ENCODE measurements at regions not wholly inside any gene's neighbourhood (a gene's known extent, or its start where the extent isn't known, plus 50 kb on each side); places are given as distances from the start of the nearest gene placed in this dataset.

GRCh38 chr2:103879101-103879500 is 974.8 kb upstream of the POU3F3 start:
- no peak overlapping the region for H3K27ac ChIP-seq (ENCODE audit: low read depth, low read length)
- no peak for DNase-seq
- Mint-ChIP-seq H3K4me1 (peaks cover 10% of the 10 kb centered on the region), H3K27me3 (ENCODE audit: insufficient read depth) (no peaks in the 10 kb centered on the region), H3K36me3 (ENCODE audit: low read depth) (no peaks in the 10 kb centered on the region), H3K27ac (no peak overlapping the region), H3K9me3 (no peaks in the 10 kb centered on the region), H3K4me3 (no peak overlapping the region)
- TF ChIP-seq CTCF (conservative IDR thresholded peaks at IDR 0.05) = no peak
- no peaks in the 10 kb centered on the region for H3K36me3 ChIP-seq (ENCODE audit: control insufficient read depth, insufficient read depth, low read length)
- no peaks in the 10 kb centered on the region for H3K4me1 ChIP-seq (ENCODE audit: control insufficient read depth, insufficient read depth, low read length)
- H3K9me3 ChIP-seq (ENCODE audit: control insufficient read depth, low read length) = no peaks in the 10 kb centered on the region
- H3K4me3 ChIP-seq (ENCODE audit: low read length) = no peak overlapping the region
- no peak overlapping the region for H3K9ac ChIP-seq (ENCODE audit: extremely low read depth, low read length, poor library complexity, severe bottlenecking)
- WGBS, 2 experiments (ENCODE audit: insufficient coverage in 1 of 2, insufficient read length in 1 of 2) = 75 to 89% methylated on average over 1 of the region's 1 CpG
- H3K27me3 ChIP-seq (ENCODE audit: control insufficient read depth, insufficient read depth, low read length, poor library complexity, severe bottlenecking) = no peaks in the 10 kb centered on the region

- H3K4me1 ChIP-seq (ENCODE audit: control insufficient read depth, insufficient read depth, low read length) = no peaks in the 10 kb centered on the region
- DNase-seq = no peak
- no peak overlapping the region for H3K9ac ChIP-seq (ENCODE audit: extremely low read depth, low read length, poor library complexity, severe bottlenecking)
- TF ChIP-seq CTCF (conservative IDR thresholded peaks at IDR 0.05) = no peak
- Mint-ChIP-seq H3K9me3 (no peaks in the 10 kb centered on the region), H3K27me3 (ENCODE audit: insufficient read depth) (no peaks in the 10 kb centered on the region), H3K4me3 (no peak overlapping the region), H3K27ac (no peak overlapping the region), H3K4me1 (peaks cover 3% of the 10 kb centered on the region), H3K36me3 (ENCODE audit: low read depth) (no peaks in the 10 kb centered on the region)
- no peaks in the 10 kb centered on the region for H3K27me3 ChIP-seq (ENCODE audit: control insufficient read depth, insufficient read depth, low read length, poor library complexity, severe bottlenecking)
- H3K4me3 ChIP-seq (ENCODE audit: low read length) = no peak overlapping the region
- 94% methylated on average over 3 of the region's 4 CpGs; no CpG with 5 or more reads in 1 of the 2 experiments for WGBS, 2 experiments (ENCODE audit: insufficient coverage in 1 of 2, insufficient read length in 1 of 2)
- H3K36me3 ChIP-seq (ENCODE audit: control insufficient read depth, insufficient read depth, low read length) = no peaks in the 10 kb centered on the region
- H3K27ac ChIP-seq (ENCODE audit: low read depth, low read length) = no peak overlapping the region
- H3K9me3 ChIP-seq (ENCODE audit: control insufficient read depth, low read length) = no peaks in the 10 kb centered on the region
Observed at GRCh38 chr2:103880081-103880834, 973.7 kb upstream of the POU3F3 start.

DNA sequence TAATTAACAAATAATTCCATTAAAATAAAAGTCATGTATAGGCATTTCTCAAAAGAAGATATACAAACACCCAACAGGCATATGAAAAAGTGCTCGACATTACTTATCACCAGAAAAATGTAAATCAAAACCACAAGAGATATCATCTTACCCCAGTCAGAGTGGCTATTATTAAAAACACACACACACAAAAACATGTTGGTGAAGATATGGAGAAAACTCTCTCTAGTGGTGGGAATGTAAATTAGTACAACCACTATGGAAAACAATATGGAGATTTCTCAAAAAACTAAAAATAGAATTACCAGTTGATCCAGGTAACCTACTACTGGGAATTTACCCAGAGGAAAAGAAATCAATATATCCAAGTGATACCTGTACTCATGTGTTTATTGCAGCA is 966.3 kb upstream of the POU3F3 start:
- H3K36me3 ChIP-seq (ENCODE audit: control insufficient read depth, insufficient read depth, low read length) = no peaks in the 10 kb centered on the region
- no peaks in the 10 kb centered on the region for H3K4me1 ChIP-seq (ENCODE audit: control insufficient read depth, insufficient read depth, low read length)
- Mint-ChIP-seq H3K27ac (no peak overlapping the region), H3K4me1 (no peaks in the 10 kb centered on the region), H3K27me3 (ENCODE audit: insufficient read depth) (no peaks in the 10 kb centered on the region), H3K9me3 (no peaks in the 10 kb centered on the region), H3K36me3 (ENCODE audit: low read depth) (no peaks in the 10 kb centered on the region), H3K4me3 (no peak overlapping the region)
- no peaks in the 10 kb centered on the region for H3K27me3 ChIP-seq (ENCODE audit: control insufficient read depth, insufficient read depth, low read length, poor library complexity, severe bottlenecking)
- H3K27ac ChIP-seq (ENCODE audit: low read depth, low read length) = no peak overlapping the region
- H3K9me3 ChIP-seq (ENCODE audit: control insufficient read depth, low read length) = no peaks in the 10 kb centered on the region
- WGBS, 2 experiments (ENCODE audit: insufficient coverage in 1 of 2, insufficient read length in 1 of 2) = 100% methylated on average over 1 of the region's 1 CpG; no CpG with 5 or more reads in 1 of the 2 experiments
- no peak overlapping the region for H3K4me3 ChIP-seq (ENCODE audit: low read length)
- no peak overlapping the region for H3K9ac ChIP-seq (ENCODE audit: extremely low read depth, low read length, poor library complexity, severe bottlenecking)
- no peak for TF ChIP-seq CTCF (conservative IDR thresholded peaks at IDR 0.05)
- DNase-seq = no peak
